ENCODE measurements at regions not wholly inside any gene's neighbourhood (a gene's known extent, or its start where the extent isn't known, plus 50 kb on each side); places are given as distances from the start of the nearest gene placed in this dataset.

DNA sequence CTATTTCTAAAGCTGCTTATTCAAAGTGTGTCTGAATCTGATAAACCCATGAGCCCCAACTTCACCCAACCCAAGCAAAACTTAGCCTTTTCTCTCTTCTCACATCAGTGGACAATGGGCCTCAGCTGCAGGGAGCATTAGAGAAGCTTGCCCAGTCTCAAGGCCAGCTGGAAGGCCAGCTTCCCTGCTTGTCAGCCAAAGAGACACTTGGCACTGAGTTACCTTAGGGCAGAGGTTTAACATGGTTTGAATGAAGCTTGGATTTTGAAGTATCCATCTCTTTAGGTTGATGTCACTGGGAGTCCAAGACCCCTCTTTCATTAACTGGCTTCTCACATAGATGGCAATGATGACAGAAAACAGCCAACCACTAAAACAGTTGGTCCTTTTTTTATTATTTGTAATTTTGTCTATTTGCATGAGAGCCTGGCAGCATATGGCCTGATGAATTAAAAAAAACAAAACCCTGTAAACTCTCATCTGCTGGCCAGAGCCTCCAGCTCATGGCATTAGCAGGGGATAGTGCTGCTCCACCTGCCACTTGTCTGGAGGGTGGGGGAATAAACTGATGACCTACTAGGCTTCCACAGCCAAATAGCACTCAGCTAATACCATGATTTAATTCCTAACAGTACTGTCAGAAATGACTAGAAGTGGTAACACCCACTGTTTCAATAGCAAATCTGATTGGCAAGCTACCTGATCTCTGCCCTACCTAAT lies 137.0 kb downstream of the UBE2E3 start:
- TF ChIP-seq CEBPB (IDR thresholded peaks at IDR 0.05; ENCODE audit: low read depth) (no peak), ZFX (IDR thresholded peaks at IDR 0.05) (no peak), POLR2AphosphoS5 (IDR thresholded peaks at IDR 0.05; ENCODE audit: low read depth, low read length) (no peak), FOSL1 (IDR thresholded peaks at IDR 0.05; ENCODE audit: low read depth) (no peak), POLR2A (IDR thresholded peaks at IDR 0.05; ENCODE audit: borderline replicate concordance, extremely low read depth, insufficient read depth, insufficient read length) (no peak), SIN3A (IDR thresholded peaks at IDR 0.05; ENCODE audit: low read depth) (no peak), EZH2 (IDR thresholded peaks at IDR 0.05) (no peak), JUND (IDR thresholded peaks at IDR 0.05) (no peak), EGR1 (IDR thresholded peaks at IDR 0.05; ENCODE audit: low read depth) (no peak), SP1 (IDR thresholded peaks at IDR 0.05; ENCODE audit: low read depth) (no peak), YY1 (IDR thresholded peaks at IDR 0.05; ENCODE audit: extremely low read depth, insufficient replicate concordance, low read depth, low read length) (no peak), MAX (IDR thresholded peaks at IDR 0.05) (no peak)
- TF ChIP-seq, protein P1, sequence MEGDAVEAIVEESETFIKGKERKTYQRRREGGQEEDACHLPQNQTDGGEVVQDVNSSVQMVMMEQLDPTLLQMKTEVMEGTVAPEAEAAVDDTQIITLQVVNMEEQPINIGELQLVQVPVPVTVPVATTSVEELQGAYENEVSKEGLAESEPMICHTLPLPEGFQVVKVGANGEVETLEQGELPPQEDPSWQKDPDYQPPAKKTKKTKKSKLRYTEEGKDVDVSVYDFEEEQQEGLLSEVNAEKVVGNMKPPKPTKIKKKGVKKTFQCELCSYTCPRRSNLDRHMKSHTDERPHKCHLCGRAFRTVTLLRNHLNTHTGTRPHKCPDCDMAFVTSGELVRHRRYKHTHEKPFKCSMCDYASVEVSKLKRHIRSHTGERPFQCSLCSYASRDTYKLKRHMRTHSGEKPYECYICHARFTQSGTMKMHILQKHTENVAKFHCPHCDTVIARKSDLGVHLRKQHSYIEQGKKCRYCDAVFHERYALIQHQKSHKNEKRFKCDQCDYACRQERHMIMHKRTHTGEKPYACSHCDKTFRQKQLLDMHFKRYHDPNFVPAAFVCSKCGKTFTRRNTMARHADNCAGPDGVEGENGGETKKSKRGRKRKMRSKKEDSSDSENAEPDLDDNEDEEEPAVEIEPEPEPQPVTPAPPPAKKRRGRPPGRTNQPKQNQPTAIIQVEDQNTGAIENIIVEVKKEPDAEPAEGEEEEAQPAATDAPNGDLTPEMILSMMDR (IDR thresholded peaks at IDR 0.05 in 2 of 3, conservative IDR thresholded peaks at IDR 0.05 in 1 of 3; ENCODE audit: borderline replicate concordance in 1 of 3, insufficient read depth in 1 of 3, low read depth in 2 of 3, low read length in 2 of 3), result no peak

Data from HCT116 (cell line).